C4-2B (cell line): ENCODE measurements at regions not wholly inside any gene's neighbourhood (a gene's known extent, or its start where the extent isn't known, plus 50 kb on each side); places are given as distances from the start of the nearest gene placed in this dataset.

Source experiments
- CTCF ChIP-seq: fragments of 450-650 bp; conservative IDR thresholded peaks from 2 replicates; pipeline ENCODE4 v1.5.1; 2017; ENCODE audit warnings: mild to moderate bottlenecking
- ZFX ChIP-seq: fragments of 450-650 bp; IDR thresholded peaks from 2 replicates; pipeline ENCODE4 v1.6.1; 2017

- TF ChIP-seq CTCF (no peak), ZFX (no peak)
Measured at GRCh38 chr4:28232376-28232775, 1371.7 kb downstream of the STIM2 start.
